ENCODE measurements at regions not wholly inside any gene's neighbourhood (a gene's known extent, or its start where the extent isn't known, plus 50 kb on each side); places are given as distances from the start of the nearest gene placed in this dataset.

GRCh38 chr10:29185050-29185449, 103.8 kb upstream of the LYZL1 start:
- no peak for TF ChIP-seq CTCF (IDR thresholded peaks at IDR 0.05; ENCODE audit: insufficient read depth, low read depth, low read length)
- TF ChIP-seq EZH2 (IDR thresholded peaks at IDR 0.05; ENCODE audit: insufficient read depth, low read length), result no peak
